GM18858 (cell line): ENCODE measurements at regions not wholly inside any gene's neighbourhood (a gene's known extent, or its start where the extent isn't known, plus 50 kb on each side); places are given as distances from the start of the nearest gene placed in this dataset.
A peak's percentile ranks its signal among the peaks of the same experiment; 100 is the strongest.
"Not testable (repeated sequence)": the region's sequence is repeated elsewhere in the genome, so short reads cannot be mapped to it uniquely, and the experiment has no call there.

Experiments used
- ATAC-seq: cut with Tn5 transposase; IDR thresholded peaks from one replicate; pipeline ENCODE4 v1.9.1; 2021; ENCODE audit not compliant: unreplicated experiment

DNA sequence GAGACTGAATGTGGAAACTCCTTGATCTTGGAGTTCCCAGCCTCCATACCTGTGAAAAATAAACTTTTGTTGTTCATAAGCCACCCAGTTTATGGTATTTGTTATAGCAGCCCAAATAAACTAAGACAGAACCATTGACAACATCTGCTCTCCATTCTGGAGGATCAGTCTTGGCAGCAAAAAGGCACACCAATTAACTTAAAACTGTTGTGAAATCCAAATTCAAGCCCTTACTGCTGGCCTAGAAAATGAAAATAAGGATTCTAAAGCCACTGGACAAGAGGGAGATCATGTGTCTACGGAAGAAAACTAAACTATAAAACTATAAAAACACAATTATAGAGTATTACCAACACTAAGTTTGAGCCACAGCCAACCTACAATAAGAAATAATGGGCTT is 172.1 kb upstream of the RNPC3 start:
- ATAC-seq, result no peak

DNA sequence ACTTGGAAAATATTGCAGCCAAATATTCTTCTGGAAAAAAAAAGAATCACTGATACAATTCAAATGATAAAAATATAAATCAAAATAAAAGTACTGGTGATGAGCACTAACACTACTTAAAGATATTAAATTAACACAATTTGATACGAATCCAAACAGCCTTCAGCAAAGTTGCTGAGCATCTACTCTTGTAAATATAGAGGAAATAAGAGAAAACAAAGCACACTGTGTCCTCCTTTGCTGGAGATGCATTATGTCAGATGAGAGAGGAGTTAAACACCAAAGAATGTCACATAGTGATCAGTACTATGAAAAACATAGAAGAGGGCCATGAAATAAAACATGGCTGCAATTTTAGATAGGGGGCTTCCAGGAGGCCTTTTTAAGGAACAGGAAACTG is 177.4 kb upstream of the RNPC3 start:
- ATAC-seq, result no peak

GRCh38 chr1:103344930-103345329 is 180.6 kb upstream of the RNPC3 start:
- no peak for ATAC-seq

DNA sequence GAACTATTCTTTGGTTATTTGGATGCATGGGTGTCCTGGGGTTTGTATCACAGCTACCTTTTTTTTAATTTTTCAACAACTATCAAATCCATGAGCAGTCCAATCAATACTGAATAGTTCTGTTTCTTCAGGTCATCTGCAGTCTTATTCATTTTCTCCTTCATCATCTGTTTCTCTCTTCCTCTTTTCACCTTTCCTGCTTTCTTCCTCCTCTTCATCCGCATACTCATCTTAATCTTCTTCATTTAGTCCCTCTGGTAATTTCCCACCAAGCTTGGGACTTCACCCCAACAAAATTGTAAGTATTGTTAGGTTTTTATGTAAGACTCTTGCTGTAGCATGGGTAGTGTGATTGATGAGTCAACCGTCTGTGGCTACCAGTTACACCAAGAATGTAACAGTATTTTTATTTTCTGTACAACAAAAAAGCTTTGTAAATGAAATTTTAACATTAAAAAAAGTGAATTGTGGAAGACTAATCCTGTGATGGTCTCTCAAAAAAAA is 184.1 kb upstream of the RNPC3 start:
- ATAC-seq, result peak; percentile 41

DNA sequence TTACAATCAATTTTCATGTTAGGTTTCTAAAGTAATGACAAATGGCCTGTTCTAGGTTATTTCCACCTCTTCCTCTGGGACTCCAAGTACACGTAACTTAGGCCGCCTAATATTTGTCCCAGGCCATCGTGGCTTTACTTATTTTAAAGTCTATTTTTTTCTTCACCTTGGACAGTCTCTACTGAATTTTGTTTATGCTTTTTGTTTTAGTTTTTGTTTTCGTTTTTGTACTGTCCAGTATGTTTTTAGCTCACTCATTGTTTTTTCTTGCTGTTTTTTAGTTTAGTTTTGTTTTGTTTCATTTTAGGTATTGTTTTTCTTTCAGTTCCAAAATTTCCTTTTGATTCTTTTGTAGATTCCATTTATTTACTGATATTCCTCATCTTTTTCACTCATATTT is 187.7 kb upstream of the RNPC3 start:
- ATAC-seq, result no peak

- ATAC-seq, result no peak
Observed at GRCh38 chr1:103336408-103336807, 189.1 kb upstream of the RNPC3 start.

DNA sequence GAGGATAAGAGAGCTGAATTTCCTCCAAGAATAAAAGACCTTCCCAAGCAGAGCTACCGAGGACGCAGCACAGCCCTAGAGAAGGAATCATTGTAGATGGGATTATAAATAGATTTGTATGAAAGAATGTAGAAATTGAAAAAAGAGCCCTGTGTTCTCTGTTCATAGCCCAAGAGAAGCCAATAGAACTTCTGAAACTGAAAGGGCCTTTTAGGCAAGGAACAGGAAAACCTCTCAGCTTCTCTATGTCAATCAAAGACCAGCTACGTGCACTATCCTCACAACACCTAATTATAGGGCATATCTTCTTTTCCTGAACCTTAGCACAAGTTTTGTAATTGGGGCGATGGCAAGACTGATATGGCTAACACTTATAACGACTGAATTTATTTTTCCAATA is 192.4 kb upstream of the RNPC3 start:
- ATAC-seq, result peak; percentile 84

GRCh38 chr1:103327054-103327719 is 198.3 kb upstream of the RNPC3 start:
- ATAC-seq, result no peak

GRCh38 chr1:103326595-103326994 is 198.9 kb upstream of the RNPC3 start:
- no peak for ATAC-seq

DNA sequence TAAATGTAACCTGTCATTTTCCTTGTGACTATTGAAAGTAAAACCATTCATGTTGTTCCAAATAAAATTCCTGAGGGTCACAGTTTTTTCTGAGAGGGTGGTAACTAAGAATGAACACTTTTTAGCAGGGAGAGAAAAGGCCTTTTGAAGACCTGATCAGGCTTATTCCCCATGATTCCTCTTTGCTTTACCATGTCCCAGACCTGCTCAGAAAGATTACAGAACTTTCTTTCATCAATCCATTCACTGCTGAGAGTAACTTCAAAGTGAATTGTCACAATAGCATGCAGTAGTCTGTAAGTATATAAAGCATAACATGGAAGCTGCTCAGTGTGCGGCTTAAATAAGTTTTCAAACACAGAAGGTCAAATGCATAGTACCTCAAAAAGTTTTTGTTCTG is 201.5 kb upstream of the COL11A1 start:
- ATAC-seq, result no peak

DNA sequence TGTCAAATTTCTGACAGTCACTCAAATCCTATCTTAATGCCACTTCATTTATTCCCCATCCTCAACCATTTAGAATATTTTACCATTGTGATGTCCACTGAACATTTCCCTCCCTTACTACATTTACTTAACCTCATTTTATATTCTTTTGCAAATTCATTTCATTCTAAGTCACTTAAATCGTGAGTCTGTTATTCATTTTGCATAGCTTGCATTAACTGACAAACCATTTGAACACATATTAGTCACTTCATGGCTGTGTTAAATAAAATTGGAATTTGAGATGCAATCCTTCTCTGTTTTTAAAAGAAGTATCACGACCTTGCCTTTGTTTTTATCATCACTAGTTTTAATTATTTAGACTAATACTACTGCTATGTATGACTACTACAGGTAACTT is 199.4 kb upstream of the COL11A1 start:
- no peak for ATAC-seq

- ATAC-seq, result no peak
Observed at GRCh38 chr1:103283841-103284669, 175.7 kb upstream of the COL11A1 start.

DNA sequence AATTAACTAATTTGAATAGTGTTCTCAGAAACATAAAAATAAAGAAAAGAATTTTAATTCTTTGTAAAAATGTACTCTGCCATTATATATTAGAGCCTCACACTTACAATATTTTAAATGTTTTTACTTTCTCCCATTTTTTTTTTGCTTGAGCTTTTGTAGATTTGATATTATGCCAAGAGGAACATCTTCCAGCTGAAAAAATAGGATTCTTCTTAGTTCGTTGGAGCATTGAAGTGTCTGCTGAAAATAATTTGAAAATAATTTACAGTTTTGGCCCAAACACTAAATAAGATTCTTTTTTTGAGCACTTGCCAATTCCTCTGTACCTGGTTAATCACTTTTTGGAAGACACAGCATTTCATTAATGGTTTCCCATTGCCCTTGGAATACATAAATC is 175.0 kb upstream of the COL11A1 start:
- no peak for ATAC-seq

DNA sequence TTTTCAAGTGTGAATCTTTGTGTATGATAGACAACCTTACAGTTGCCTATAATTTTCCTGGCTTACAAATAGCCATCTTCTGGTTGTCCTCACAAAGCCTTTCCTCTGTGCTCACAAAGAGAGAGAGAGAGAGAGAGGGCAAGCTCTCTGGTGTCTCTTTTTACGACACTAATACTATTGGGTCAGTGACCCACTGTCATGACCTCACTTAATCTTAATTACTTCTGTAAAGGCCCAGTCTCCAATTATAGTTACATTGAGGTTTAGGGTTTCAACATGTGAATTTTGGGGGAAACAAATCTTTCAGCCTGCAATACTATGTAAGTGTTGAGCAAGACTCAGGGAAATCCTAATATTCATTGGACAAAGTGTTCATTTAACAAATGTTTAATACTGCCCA is 167.4 kb upstream of the COL11A1 start:
- no peak for ATAC-seq

DNA sequence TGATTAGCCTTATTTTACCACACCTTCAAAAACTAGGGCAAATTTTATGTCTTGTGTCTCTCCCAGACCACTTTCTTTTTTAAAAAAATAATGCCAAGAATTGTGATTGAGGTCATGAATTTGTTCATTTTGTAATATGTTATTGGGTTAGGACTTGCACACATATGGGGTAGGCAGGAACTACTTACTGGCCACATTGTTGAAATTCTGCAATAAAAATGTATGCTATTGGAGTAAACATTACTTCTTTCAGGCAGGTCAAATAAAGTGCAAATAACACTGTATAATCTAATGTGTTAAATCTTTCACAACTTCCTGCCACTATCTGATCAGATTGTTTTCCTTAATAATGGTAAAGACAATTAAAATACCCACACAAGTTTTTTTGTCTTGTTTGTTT is 166.6 kb upstream of the COL11A1 start:
- no peak for ATAC-seq

DNA sequence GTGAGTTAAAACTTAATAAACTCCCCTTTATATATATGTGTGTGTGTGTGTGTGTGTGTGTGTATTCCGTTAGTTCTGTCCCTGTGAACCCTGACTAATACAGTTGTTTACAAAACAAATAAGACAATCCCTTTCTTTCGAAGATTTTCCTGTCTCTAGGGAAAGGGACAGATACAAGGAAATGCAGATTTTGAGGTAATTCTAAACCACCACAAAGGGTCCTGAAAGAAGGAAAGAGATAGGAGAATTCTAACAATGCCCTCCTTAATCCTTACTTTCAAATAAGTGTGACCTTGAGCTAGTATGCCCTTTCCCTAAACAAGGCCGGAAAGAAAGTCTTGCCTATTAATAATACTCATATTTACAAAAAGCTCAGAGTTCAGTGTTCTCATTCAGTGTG is 164.8 kb upstream of the COL11A1 start:
- ATAC-seq, result no peak

DNA sequence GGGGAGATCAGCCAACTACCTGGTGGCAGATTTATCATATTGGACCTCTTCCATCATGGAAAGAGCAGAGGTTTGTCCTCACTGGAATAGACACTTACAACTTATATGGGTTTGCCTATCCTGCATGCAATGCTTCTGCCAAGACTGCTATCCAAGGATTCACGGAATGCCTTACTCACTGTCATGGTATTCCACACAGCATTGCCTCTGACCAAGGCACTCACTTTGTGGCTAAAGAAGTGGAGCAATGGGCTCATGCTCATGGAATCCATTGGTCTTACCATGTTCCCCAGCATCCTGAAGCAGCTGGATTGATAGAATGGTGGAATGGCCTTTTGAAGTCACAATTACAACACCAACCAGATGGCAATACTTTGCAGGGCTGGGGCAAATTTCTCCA is 163.1 kb upstream of the COL11A1 start:
- not testable (repeated sequence) for ATAC-seq

- no peak for ATAC-seq
Observed at GRCh38 chr1:103267893-103268292, 159.6 kb upstream of the COL11A1 start.

- ATAC-seq, result no peak
Observed at GRCh38 chr1:103267266-103267665, 158.9 kb upstream of the COL11A1 start.

GRCh38 chr1:103266036-103266435 is 157.7 kb upstream of the COL11A1 start:
- ATAC-seq, result no peak

DNA sequence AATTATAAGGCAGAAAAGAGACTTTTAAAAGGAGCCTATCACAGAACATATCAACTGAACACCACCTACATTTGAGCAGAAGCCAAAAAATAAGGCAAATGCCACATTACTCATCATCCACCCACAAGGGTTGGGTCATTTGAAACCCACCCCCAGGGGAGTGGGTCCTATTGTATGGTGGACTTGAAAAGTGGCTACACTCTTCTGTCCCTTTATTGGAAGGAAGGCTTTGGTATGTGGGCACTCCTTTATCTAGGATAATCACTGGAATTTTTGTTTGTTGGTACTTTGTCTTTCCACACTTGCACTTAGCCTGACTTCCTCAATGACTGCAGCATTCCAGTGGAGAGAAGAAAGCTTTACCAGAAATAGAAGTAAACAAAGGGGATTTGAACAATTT is 157.2 kb upstream of the COL11A1 start:
- no peak for ATAC-seq

DNA sequence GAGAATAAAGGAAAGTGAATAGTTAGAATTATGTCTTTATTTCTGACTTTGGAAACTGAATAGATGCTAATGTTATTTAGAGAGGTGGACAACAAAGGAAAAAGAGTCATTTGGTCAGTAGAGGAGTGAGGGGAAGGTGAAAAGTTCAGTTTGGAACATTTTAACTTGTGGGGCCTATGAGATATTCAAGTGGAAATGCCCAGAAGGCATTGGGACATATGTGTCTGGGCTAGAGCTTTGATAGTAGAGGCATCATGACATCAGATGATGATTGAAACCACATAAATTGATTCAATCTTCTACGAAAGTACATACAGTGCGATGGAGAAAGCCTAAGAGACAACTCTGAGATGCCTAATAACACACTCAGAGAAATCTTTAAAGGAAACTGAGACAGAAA is 151.7 kb upstream of the COL11A1 start:
- ATAC-seq, result no peak
